ENCODE measurements at regions not wholly inside any gene's neighbourhood (a gene's known extent, or its start where the extent isn't known, plus 50 kb on each side); places are given as distances from the start of the nearest gene placed in this dataset.
A peak's percentile ranks its signal among the peaks of the same experiment; 100 is the strongest.
"Not testable (repeated sequence)": the region's sequence is repeated elsewhere in the genome, so short reads cannot be mapped to it uniquely, and the experiment has no call there.

- no peak for DNase-seq
Observed at GRCh38 chr6:99668036-99668705, 61.5 kb downstream of the PRDM13 start.

- no peak for DNase-seq
Observed at GRCh38 chr6:99689916-99690685, 83.5 kb downstream of the PRDM13 start.

- DNase-seq: not testable (repeated sequence)
Observed at GRCh38 chr6:99702287-99702686, 95.7 kb downstream of the PRDM13 start.

GRCh38 chr6:99709062-99709461, 102.4 kb downstream of the PRDM13 start:
- DNase-seq: no peak

GRCh38 chr6:99711302-99711701, 104.7 kb downstream of the PRDM13 start:
- DNase-seq: no peak

GRCh38 chr6:99711925-99712324, 105.3 kb downstream of the PRDM13 start:
- no peak for DNase-seq

GRCh38 chr6:99712519-99712918, 105.9 kb downstream of the PRDM13 start:
- no peak for DNase-seq

- not testable (repeated sequence) for DNase-seq
Observed at GRCh38 chr6:99722043-99722442, 115.4 kb downstream of the PRDM13 start.

GRCh38 chr6:99730237-99730636, 123.6 kb downstream of the PRDM13 start:
- not testable (repeated sequence) for DNase-seq

- DNase-seq: no peak
Observed at GRCh38 chr6:99736302-99736701, 129.7 kb downstream of the PRDM13 start.

GRCh38 chr6:99739526-99739925, 132.9 kb downstream of the PRDM13 start:
- no peak for DNase-seq

GRCh38 chr6:99741092-99741491, 134.5 kb downstream of the PRDM13 start:
- DNase-seq: no peak

- DNase-seq: no peak
Observed at GRCh38 chr6:99743647-99744046, 137.0 kb downstream of the PRDM13 start.

- DNase-seq: no peak
Observed at GRCh38 chr6:99745651-99746050, 139.0 kb downstream of the PRDM13 start.

- peak in 1 of 4 experiments; percentile 0 for DNase-seq
Observed at GRCh38 chr6:99746261-99746895, 139.7 kb downstream of the PRDM13 start.

GRCh38 chr6:99761711-99762110, 155.1 kb downstream of the PRDM13 start:
- no peak for DNase-seq

GRCh38 chr6:99768166-99768565, 161.5 kb downstream of the PRDM13 start:
- DNase-seq: no peak

- DNase-seq: no peak
Observed at GRCh38 chr6:99779631-99780555, 173.3 kb downstream of the PRDM13 start.

- no peak for DNase-seq
Observed at GRCh38 chr6:99780556-99780885, 173.9 kb downstream of the PRDM13 start.

- no peak for DNase-seq
Observed at GRCh38 chr6:99789767-99790166, 183.1 kb downstream of the PRDM13 start.

- no peak for DNase-seq
Observed at GRCh38 chr6:99790679-99791078, 184.0 kb downstream of the PRDM13 start.

- no peak for DNase-seq
Observed at GRCh38 chr6:99801805-99802204, 192.2 kb downstream of the MCHR2 start.
